PC-3 (cell line): ENCODE measurements at regions not wholly inside any gene's neighbourhood (a gene's known extent, or its start where the extent isn't known, plus 50 kb on each side); places are given as distances from the start of the nearest gene placed in this dataset.
"Not testable (repeated sequence)": the region's sequence is repeated elsewhere in the genome, so short reads cannot be mapped to it uniquely, and the experiment has no call there.

Source experiments
- ATAC-seq: fragments of 200-7000 bp; cut with Tn5 transposase; 2 replicates; pipeline ENCODE4 v1.9.1; 2020; ENCODE audit warnings: mild to moderate bottlenecking, moderate library complexity
- BruUV-seq: library from RNA; stranded (reverse); fragments of 400-500 nt; replicated peaks from 2 replicates; lab custom pipeline; 2021; lab: Mats Ljungman, UMichigan
- CTCF ChIA-PET: fragments of 300-600 bp; sonication (Branson Sonifier 250); formaldehyde crosslinking; loops from one replicate; lab custom pipeline; 2022; ENCODE audit warnings: antibody characterized with exemption; lab: Charles Lee
- POLR2A ChIA-PET: fragments of 300-600 bp; sonication (Branson Sonifier 250); formaldehyde crosslinking; loops from one replicate; lab custom pipeline; 2022; ENCODE audit warnings: antibody characterized with exemption; ENCODE audit not compliant: unreplicated experiment; lab: Charles Lee
- DNase-seq: peaks from one replicate; pipeline ENCODE4 v3.0.0-alpha.2; 2015
- H2AFZ ChIP-seq: fragments of 300-600 bp; sonication (generic); 2 replicates; pipeline ENCODE4 v1.6.0; 2016; ENCODE audit warnings: antibody characterized with exemption, low read length
- H3F3A ChIP-seq: fragments of 300-600 bp; sonication (generic); one replicate; pipeline ENCODE4 v1.6.0; 2017; ENCODE audit warnings: antibody characterized with exemption, low read length, control low read depth, mild to moderate bottlenecking; ENCODE audit not compliant: unreplicated experiment
- H3K27ac ChIP-seq: fragments of 300-600 bp; sonication (generic); 2 replicates; pipeline ENCODE4 v1.5.1; 2016; ENCODE audit warnings: mild to moderate bottlenecking, low read length
- H3K27me3 ChIP-seq: fragments of 300-600 bp; sonication (generic); 2 replicates; pipeline ENCODE4 v1.6.1; 2016; ENCODE audit warnings: low read length, mixed read lengths
- H3K36me3 ChIP-seq: fragments of 300-600 bp; sonication (generic); 2 replicates; pipeline ENCODE4 v1.6.1; 2016; ENCODE audit warnings: low read depth, mixed run types, low read length, mixed read lengths
- H3K4me1 ChIP-seq: fragments of 300-600 bp; sonication (generic); 2 replicates; pipeline ENCODE4 v1.5.1; 2016; ENCODE audit warnings: low read length; ENCODE audit not compliant: insufficient read depth
- H3K4me2 ChIP-seq: fragments of 300-600 bp; sonication (generic); 2 replicates; pipeline ENCODE4 v1.6.0; 2016; ENCODE audit warnings: low read length
- H3K4me3 ChIP-seq: fragments of 300-600 bp; sonication (generic); 2 replicates; pipeline ENCODE4 v1.5.1; 2016; ENCODE audit warnings: mild to moderate bottlenecking, low read length, mixed read lengths
- H3K79me2 ChIP-seq: fragments of 300-600 bp; sonication (generic); 2 replicates; pipeline ENCODE4 v1.6.1; 2017; ENCODE audit warnings: low read length, mixed read lengths
- H3K9ac ChIP-seq: fragments of 300-600 bp; sonication (generic); 2 replicates; pipeline ENCODE4 v1.6.0; 2016; ENCODE audit warnings: mild to moderate bottlenecking, low read length
- H3K9me2 ChIP-seq: fragments of 300-600 bp; sonication (generic); replicated peaks from 2 replicates; pipeline ENCODE4 v1.6.1; 2016; ENCODE audit warnings: mixed run types, low read length, mixed read lengths
- H3K9me3 ChIP-seq: fragments of 300-600 bp; sonication (generic); 2 replicates; pipeline ENCODE4 v1.6.1; 2016; ENCODE audit warnings: low read length, mixed read lengths
- H4K20me1 ChIP-seq: fragments of 300-600 bp; sonication (generic); 2 replicates; pipeline ENCODE4 v1.6.1; 2016; ENCODE audit warnings: low read length, mixed read lengths
- CTCF ChIP-seq: fragments of 300-600 bp; sonication (generic); conservative IDR thresholded peaks from 2 replicates; pipeline ENCODE4 v1.5.1; 2017; ENCODE audit warnings: antibody characterized with exemption, low read depth, mild to moderate bottlenecking, low read length
- EZH2 ChIP-seq: fragments of 300-600 bp; sonication (generic); IDR thresholded peaks from one replicate; pipeline ENCODE4 v1.6.1; 2017; ENCODE audit warnings: antibody characterized with exemption, mild to moderate bottlenecking, low read length; ENCODE audit not compliant: unreplicated experiment
- EZH2phosphoT487 ChIP-seq: fragments of 300-600 bp; sonication (generic); IDR thresholded peaks from 2 replicates; pipeline ENCODE4 v1.6.1; 2018; ENCODE audit warnings: mild to moderate bottlenecking, antibody characterized with exemption, low read length, borderline replicate concordance
- intact Hi-C: fragments of 100-400 bp; cut with micrococcal nuclease; formaldehyde crosslinking; loops from 2 replicates; pipeline ENCODE4 v1.9.0; 2023

DNA sequence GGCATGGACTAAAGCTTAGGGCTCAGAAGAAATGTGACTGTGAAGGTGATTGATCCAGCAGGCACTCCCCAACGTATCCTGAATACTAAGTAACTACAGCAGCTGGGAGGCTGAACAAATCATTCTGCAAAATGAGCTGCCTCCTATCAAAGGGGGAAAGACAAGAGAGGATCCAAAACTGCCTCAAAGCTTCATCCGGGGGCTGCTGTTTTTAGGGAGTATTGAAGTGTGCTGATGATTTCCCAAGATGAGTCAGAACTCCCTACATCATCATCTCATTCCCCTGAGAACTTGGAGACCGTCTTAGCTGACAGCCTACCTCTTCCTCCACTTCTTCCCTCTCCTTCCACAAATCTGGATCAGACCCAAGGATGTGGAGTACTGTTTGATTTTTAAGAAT, 108.4 kb upstream of the GRAMD1B start:
- CTCF ChIA-PET, result no interaction called here
- H3K36me3 ChIP-seq, result no peaks in the 10 kb centered on the region
- intact Hi-C loops, result no loop called here

GRCh38 chr11:123318623-123319022, 111.4 kb upstream of the GRAMD1B start:
- H3K27ac ChIP-seq, result no peak overlapping the region
- intact Hi-C loops, result no loop called here
- no peak for TF ChIP-seq CTCF
- no peak for TF ChIP-seq EZH2
- TF ChIP-seq EZH2phosphoT487, result no peak
- H3K79me2 ChIP-seq, result no peaks in the 10 kb centered on the region
- H3F3A ChIP-seq, result no peaks in the 10 kb centered on the region
- DNase-seq (no peak), ATAC-seq (no peak)
- H3K4me2 ChIP-seq, result no peak overlapping the region
- no peaks in the 10 kb centered on the region for H3K9me2 ChIP-seq
- no peaks in the 10 kb centered on the region for H4K20me1 ChIP-seq
- H3K27me3 ChIP-seq, result peaks cover 57% of the 10 kb centered on the region
- POLR2A ChIA-PET, result no interaction called here
- H3K4me1 ChIP-seq, result no peaks in the 10 kb centered on the region
- no peak overlapping the region for H2AFZ ChIP-seq
- CTCF ChIA-PET, result interaction anchor here (0.5 kb wide), 1 partner anchor 20 kb away, joined by 3 read pairs; no protein-coding TSS in a partner anchor
- H3K9me3 ChIP-seq, result no peaks in the 10 kb centered on the region
- H3K9ac ChIP-seq, result no peak overlapping the region
- H3K4me3 ChIP-seq, result no peak overlapping the region
- H3K36me3 ChIP-seq, result no peaks in the 10 kb centered on the region
- no TSS peak for BruUV-seq

More for the DNA sequence above, 108.4 kb upstream of the GRAMD1B start:
- Histone ChIP-seq H3F3A (no peaks in the 10 kb centered on the region), H3K4me2 (no peak overlapping the region), H3K27ac (no peak overlapping the region), H4K20me1 (no peaks in the 10 kb centered on the region), H3K9ac (no peak overlapping the region), H3K27me3 (peaks cover 64% of the 10 kb centered on the region), H2AFZ (no peak overlapping the region), H3K4me1 (no peaks in the 10 kb centered on the region), H3K4me3 (no peak overlapping the region), H3K9me2 (no peaks in the 10 kb centered on the region), H3K79me2 (no peaks in the 10 kb centered on the region), H3K9me3 (no peaks in the 10 kb centered on the region)
- ATAC-seq, result no peak
- BruUV-seq, result no TSS peak
- POLR2A ChIA-PET, result no interaction called here
- DNase-seq, result no peak
- no peak for TF ChIP-seq CTCF
- TF ChIP-seq EZH2, result no peak
- no peak for TF ChIP-seq EZH2phosphoT487

DNA sequence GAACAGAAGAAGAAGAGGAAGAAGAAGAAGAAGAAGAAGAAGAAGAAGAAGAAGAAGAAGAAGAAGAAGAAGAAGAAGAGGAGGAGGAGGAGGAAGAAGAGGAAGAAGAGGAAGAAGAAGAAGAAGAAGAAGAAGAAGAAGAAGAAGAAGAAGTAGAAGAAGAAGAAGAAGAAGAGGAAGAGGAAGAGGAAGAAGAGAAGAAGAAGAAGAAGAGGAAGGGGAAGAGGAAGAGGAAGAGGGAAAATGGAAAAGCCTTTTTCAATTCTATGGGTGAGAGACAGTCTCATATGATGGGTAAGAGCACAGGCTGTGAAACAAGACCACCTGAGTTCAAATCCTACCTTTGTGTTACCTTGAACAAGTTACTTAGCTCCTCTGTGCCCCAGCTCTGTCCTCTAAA, 111.9 kb upstream of the GRAMD1B start:
- H3K27ac ChIP-seq, result not testable (repeated sequence)

More for the DNA sequence above, 111.9 kb upstream of the GRAMD1B start:
- POLR2A ChIA-PET, DNase-seq, intact Hi-C loops, H3K9me2 ChIP-seq, H3K4me1 ChIP-seq, H4K20me1 ChIP-seq, H3K9ac ChIP-seq, H3K36me3 ChIP-seq, ATAC-seq, H3K4me3 ChIP-seq, H3F3A ChIP-seq, H3K79me2 ChIP-seq, CTCF ChIA-PET, H3K4me2 ChIP-seq, H3K9me3 ChIP-seq, BruUV-seq, H2AFZ ChIP-seq: not testable (repeated sequence)
- H3K27me3 ChIP-seq, result peaks cover 52% of the 10 kb centered on the region
